Neural cell (in vitro differentiated cells): ENCODE measurements at regions not wholly inside any gene's neighbourhood (a gene's known extent, or its start where the extent isn't known, plus 50 kb on each side); places are given as distances from the start of the nearest gene placed in this dataset.

Source experiments
- H2AFZ ChIP-seq: fragments of 200-600, 300-800 bp; sonication (generic), shearing (Covaris generic); 2 replicates; pipeline ENCODE4 v1.6.0; 2014; ENCODE audit warnings: low read depth, mild to moderate bottlenecking, antibody characterized with exemption, low read length, moderate library complexity
- H3F3A ChIP-seq: fragments of 200-600 bp; shearing (Covaris generic); 2 replicates; pipeline ENCODE4 v1.6.1; 2016; ENCODE audit warnings: mild to moderate bottlenecking, moderate library complexity, mixed read lengths, antibody characterized with exemption, low read length; ENCODE audit not compliant: insufficient read depth, poor library complexity, severe bottlenecking
- H3K27ac ChIP-seq: fragments of 200-600, 300-800 bp; sonication (generic), shearing (Covaris generic); 2 replicates; pipeline ENCODE4 v1.5.1; 2014; ENCODE audit warnings: mild to moderate bottlenecking, low read length, moderate library complexity
- H3K27me3 ChIP-seq: fragments of 300-800, 200-600 bp; sonication (generic), shearing (Covaris generic); 2 replicates; pipeline ENCODE4 v1.6.0; 2014; ENCODE audit warnings: mild to moderate bottlenecking, low read depth, low read length, moderate library complexity; ENCODE audit not compliant: insufficient read depth
- H3K36me3 ChIP-seq: fragments of 300-800, 200-600 bp; sonication (generic), shearing (Covaris generic); 2 replicates; pipeline ENCODE4 v1.5.1; 2014; ENCODE audit warnings: mild to moderate bottlenecking, antibody characterized with exemption, low read length, moderate library complexity; ENCODE audit not compliant: insufficient read depth
- H3K4me2 ChIP-seq: fragments of 300-800, 200-600 bp; sonication (generic), shearing (Covaris generic); 2 replicates; pipeline ENCODE4 v1.6.0; 2014; ENCODE audit warnings: mild to moderate bottlenecking, low read length
- H3K4me3 ChIP-seq: fragments of 300-800, 200-600 bp; sonication (generic), shearing (Covaris generic); 2 replicates; pipeline ENCODE4 v1.5.1; 2014; ENCODE audit warnings: mild to moderate bottlenecking, low read length, moderate library complexity
- H3K79me2 ChIP-seq: fragments of 200-600 bp; shearing (Covaris generic); replicated peaks from 2 replicates; pipeline ENCODE4 v1.6.0; 2014; ENCODE audit warnings: mild to moderate bottlenecking, low read length, moderate library complexity; ENCODE audit not compliant: insufficient read depth
- H3K9ac ChIP-seq: fragments of 300-800, 200-600 bp; sonication (generic), shearing (Covaris generic); 2 replicates; pipeline ENCODE4 v1.6.1; 2016; ENCODE audit warnings: mild to moderate bottlenecking, low read length, mixed read lengths
- H3K9me2 ChIP-seq: fragments of 200-600 bp; shearing (Covaris generic); 2 replicates; pipeline ENCODE4 v1.6.1; 2016; ENCODE audit warnings: mild to moderate bottlenecking, low read length, mixed read lengths; ENCODE audit not compliant: insufficient read depth
- H3K9me3 ChIP-seq: fragments of 200-600, 300-800 bp; sonication (generic), shearing (Covaris generic); 2 replicates; pipeline ENCODE4 v1.6.1; 2016; ENCODE audit warnings: mild to moderate bottlenecking, mixed run types, low read length, moderate library complexity, mixed read lengths
- H4K20me1 ChIP-seq: fragments of 200-600 bp; shearing (Covaris generic); 2 replicates; pipeline ENCODE4 v1.6.1; 2016; ENCODE audit warnings: mild to moderate bottlenecking, mixed run types; ENCODE audit not compliant: insufficient read depth
- EP300 ChIP-seq: fragments of 450-650 bp; conservative IDR thresholded peaks from 2 replicates; pipeline ENCODE4 v1.6.1; 2014; ENCODE audit warnings: antibody characterized with exemption, mild to moderate bottlenecking, moderate library complexity; ENCODE audit not compliant: poor library complexity, severe bottlenecking
- EZH2 ChIP-seq: fragments of 200-600, 300-800 bp; shearing (Covaris generic), sonication (generic); IDR thresholded peaks from 2 replicates; pipeline ENCODE4 v1.6.1; 2014; ENCODE audit warnings: antibody characterized with exemption, low read length, borderline replicate concordance, mild to moderate bottlenecking; ENCODE audit not compliant: insufficient read depth, poor library complexity, severe bottlenecking
- MXI1 ChIP-seq: fragments of 450-650 bp; conservative IDR thresholded peaks from 2 replicates; pipeline ENCODE4 v1.6.1; 2014; ENCODE audit warnings: antibody characterized with exemption, mild to moderate bottlenecking; ENCODE audit not compliant: poor library complexity, severe bottlenecking
- POLR2AphosphoS5 ChIP-seq: IDR thresholded peaks from 2 replicates; pipeline ENCODE4 v1.6.1; 2012
- RAD21 ChIP-seq: fragments of 450-650 bp; conservative IDR thresholded peaks from 2 replicates; pipeline ENCODE4 v1.6.1; 2014; ENCODE audit warnings: antibody characterized with exemption, mild to moderate bottlenecking, moderate library complexity
- SMC3 ChIP-seq: fragments of 450-650 bp; conservative IDR thresholded peaks from 2 replicates; pipeline ENCODE4 v1.6.1; 2014; ENCODE audit warnings: antibody characterized with exemption, mild to moderate bottlenecking, moderate library complexity; ENCODE audit not compliant: poor library complexity
- TAF1 ChIP-seq: IDR thresholded peaks from 2 replicates; pipeline ENCODE4 v1.6.1; 2012; ENCODE audit warnings: low read depth
- TF ChIP-seq, protein P1 (sequence below): fragments of 450-650 bp; IDR thresholded peaks from 2 replicates; pipeline ENCODE4 v1.5.1; 2014; ENCODE audit warnings: antibody characterized with exemption, mild to moderate bottlenecking, moderate library complexity; ENCODE audit not compliant: poor library complexity, severe bottlenecking
- TF ChIP-seq, protein P2 (sequence below): IDR thresholded peaks from 2 replicates; pipeline ENCODE4 v1.6.1; 2012; ENCODE audit warnings: borderline replicate concordance

DNA sequence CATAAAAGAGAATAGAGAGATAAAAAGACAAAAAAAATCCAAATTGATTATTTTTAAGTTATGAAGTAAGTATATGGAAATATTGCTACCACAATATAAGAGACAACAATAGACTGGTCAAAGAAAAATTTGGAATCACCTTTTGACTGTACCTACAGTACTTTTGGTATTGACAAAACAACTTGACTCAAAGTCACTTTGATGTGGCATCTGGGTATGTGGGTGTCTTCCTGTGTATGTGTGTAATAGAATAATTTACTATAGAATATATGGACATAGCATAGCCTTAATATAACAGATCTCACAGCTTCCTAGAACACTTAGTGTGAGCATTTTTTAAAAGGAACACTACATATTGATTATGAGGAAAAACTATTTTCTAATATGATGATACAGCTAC lies 1016.2 kb upstream of the PCDH20 start:
- H3K9ac ChIP-seq = no peak overlapping the region
- no peaks in the 10 kb centered on the region for H3K27me3 ChIP-seq
- no peak overlapping the region for H3K4me3 ChIP-seq
- no peaks in the 10 kb centered on the region for H4K20me1 ChIP-seq
- no peak overlapping the region for H2AFZ ChIP-seq
- H3K27ac ChIP-seq = no peak overlapping the region
- no peaks in the 10 kb centered on the region for H3K9me2 ChIP-seq
- no peak overlapping the region for H3K4me2 ChIP-seq
- H3K9me3 ChIP-seq = no peaks in the 10 kb centered on the region
- no peaks in the 10 kb centered on the region for H3F3A ChIP-seq
- no peak for TF ChIP-seq SMC3
- TF ChIP-seq MXI1 = no peak
- TF ChIP-seq RAD21 = no peak
- TF ChIP-seq, protein P1, sequence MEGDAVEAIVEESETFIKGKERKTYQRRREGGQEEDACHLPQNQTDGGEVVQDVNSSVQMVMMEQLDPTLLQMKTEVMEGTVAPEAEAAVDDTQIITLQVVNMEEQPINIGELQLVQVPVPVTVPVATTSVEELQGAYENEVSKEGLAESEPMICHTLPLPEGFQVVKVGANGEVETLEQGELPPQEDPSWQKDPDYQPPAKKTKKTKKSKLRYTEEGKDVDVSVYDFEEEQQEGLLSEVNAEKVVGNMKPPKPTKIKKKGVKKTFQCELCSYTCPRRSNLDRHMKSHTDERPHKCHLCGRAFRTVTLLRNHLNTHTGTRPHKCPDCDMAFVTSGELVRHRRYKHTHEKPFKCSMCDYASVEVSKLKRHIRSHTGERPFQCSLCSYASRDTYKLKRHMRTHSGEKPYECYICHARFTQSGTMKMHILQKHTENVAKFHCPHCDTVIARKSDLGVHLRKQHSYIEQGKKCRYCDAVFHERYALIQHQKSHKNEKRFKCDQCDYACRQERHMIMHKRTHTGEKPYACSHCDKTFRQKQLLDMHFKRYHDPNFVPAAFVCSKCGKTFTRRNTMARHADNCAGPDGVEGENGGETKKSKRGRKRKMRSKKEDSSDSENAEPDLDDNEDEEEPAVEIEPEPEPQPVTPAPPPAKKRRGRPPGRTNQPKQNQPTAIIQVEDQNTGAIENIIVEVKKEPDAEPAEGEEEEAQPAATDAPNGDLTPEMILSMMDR = no peak
- TF ChIP-seq POLR2AphosphoS5 = no peak
- TF ChIP-seq, protein P2, sequence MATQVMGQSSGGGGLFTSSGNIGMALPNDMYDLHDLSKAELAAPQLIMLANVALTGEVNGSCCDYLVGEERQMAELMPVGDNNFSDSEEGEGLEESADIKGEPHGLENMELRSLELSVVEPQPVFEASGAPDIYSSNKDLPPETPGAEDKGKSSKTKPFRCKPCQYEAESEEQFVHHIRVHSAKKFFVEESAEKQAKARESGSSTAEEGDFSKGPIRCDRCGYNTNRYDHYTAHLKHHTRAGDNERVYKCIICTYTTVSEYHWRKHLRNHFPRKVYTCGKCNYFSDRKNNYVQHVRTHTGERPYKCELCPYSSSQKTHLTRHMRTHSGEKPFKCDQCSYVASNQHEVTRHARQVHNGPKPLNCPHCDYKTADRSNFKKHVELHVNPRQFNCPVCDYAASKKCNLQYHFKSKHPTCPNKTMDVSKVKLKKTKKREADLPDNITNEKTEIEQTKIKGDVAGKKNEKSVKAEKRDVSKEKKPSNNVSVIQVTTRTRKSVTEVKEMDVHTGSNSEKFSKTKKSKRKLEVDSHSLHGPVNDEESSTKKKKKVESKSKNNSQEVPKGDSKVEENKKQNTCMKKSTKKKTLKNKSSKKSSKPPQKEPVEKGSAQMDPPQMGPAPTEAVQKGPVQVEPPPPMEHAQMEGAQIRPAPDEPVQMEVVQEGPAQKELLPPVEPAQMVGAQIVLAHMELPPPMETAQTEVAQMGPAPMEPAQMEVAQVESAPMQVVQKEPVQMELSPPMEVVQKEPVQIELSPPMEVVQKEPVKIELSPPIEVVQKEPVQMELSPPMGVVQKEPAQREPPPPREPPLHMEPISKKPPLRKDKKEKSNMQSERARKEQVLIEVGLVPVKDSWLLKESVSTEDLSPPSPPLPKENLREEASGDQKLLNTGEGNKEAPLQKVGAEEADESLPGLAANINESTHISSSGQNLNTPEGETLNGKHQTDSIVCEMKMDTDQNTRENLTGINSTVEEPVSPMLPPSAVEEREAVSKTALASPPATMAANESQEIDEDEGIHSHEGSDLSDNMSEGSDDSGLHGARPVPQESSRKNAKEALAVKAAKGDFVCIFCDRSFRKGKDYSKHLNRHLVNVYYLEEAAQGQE = no peak
- no peak for TF ChIP-seq TAF1
- TF ChIP-seq EP300 = no peak
- TF ChIP-seq EZH2 = no peak
- no peaks in the 10 kb centered on the region for H3K36me3 ChIP-seq
- no peaks in the 10 kb centered on the region for H3K79me2 ChIP-seq

DNA sequence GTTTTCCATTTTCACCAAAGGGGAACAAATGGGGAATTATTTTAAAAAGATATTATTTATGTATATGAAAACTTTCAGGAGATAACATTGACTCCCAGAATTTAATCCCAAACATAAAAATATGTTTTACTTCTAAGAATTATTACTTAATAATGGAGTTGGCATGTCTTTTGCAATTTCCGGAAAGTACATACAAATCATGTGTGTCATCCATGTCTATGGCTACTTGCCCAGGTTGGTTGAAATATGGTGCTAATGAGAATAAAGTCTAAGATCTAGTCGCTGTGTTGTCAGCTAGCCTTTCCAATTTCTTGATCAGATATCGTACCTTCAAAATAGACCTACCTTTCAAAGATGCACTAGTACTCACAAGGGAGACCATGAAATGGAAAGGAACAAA lies 1003.2 kb upstream of the PCDH20 start:
- Histone ChIP-seq H3K9me2 (no peaks in the 10 kb centered on the region), H2AFZ (no peak overlapping the region), H4K20me1 (no peaks in the 10 kb centered on the region), H3K4me3 (no peak overlapping the region), H3K4me2 (no peak overlapping the region), H3K9me3 (no peaks in the 10 kb centered on the region), H3K27ac (no peak overlapping the region), H3K79me2 (no peaks in the 10 kb centered on the region), H3K27me3 (no peaks in the 10 kb centered on the region), H3K9ac (no peak overlapping the region), H3F3A (no peaks in the 10 kb centered on the region), H3K36me3 (no peaks in the 10 kb centered on the region)
- TF ChIP-seq, protein P2 = no peak
- TF ChIP-seq EP300 (no peak), TAF1 (no peak), MXI1 (no peak), POLR2AphosphoS5 (no peak), RAD21 (no peak), SMC3 (no peak), EZH2 (no peak)
- TF ChIP-seq, protein P1 = no peak
